ENCODE measurements at regions not wholly inside any gene's neighbourhood (a gene's known extent, or its start where the extent isn't known, plus 50 kb on each side); places are given as distances from the start of the nearest gene placed in this dataset.

GRCh38 chr11:129569007-129569406, 193.4 kb downstream of the BARX2 start:
- TF ChIP-seq CTCF (IDR thresholded peaks at IDR 0.05), result no peak
- TF ChIP-seq POLR2A (IDR thresholded peaks at IDR 0.05), result no peak

Data from stomach (tissue), 4 donors.